Psoas muscle (tissue), 7 donors: ENCODE measurements at regions not wholly inside any gene's neighbourhood (a gene's known extent, or its start where the extent isn't known, plus 50 kb on each side); places are given as distances from the start of the nearest gene placed in this dataset.

Source experiments
- ATAC-seq, 4 donors: fragments of 200-7000 bp; cut with Tn5 transposase; one replicate each; pipeline ENCODE4 v1.9.1; 2020; ENCODE audit warnings: moderate library complexity in 3 of 4, mild to moderate bottlenecking in 2 of 4
- DNase-seq, 2 donors: peaks; one replicate each; pipeline ENCODE4 v3.0.0-alpha.2; 2020
- H3K27ac ChIP-seq: fragments of 200-600 bp; one replicate; pipeline ENCODE4 v1.8.0; 2022
- H3K27me3 ChIP-seq, 3 donors: fragments of 200-600 bp in 1 of 3; one replicate each; pipeline versions ENCODE4 v1.6.1 to v1.8.0; 2013 to 2022; ENCODE audit warnings: low read length in 2 of 3, mild to moderate bottlenecking in 2 of 3, moderate library complexity in 1 of 3; ENCODE audit not compliant: insufficient read depth in 3 of 3
- H3K36me3 ChIP-seq, 2 donors: fragments of 200-600 bp in 1 of 2; one replicate each; pipeline versions ENCODE4 v1.6.1 to v1.8.0; 2013 to 2022; ENCODE audit warnings: low read depth in 1 of 2, mild to moderate bottlenecking in 1 of 2, moderate library complexity in 1 of 2; ENCODE audit not compliant: insufficient read depth in 1 of 2
- H3K4me1 ChIP-seq: fragments of 200-600 bp; one replicate; pipeline ENCODE4 v1.8.0; 2022
- H3K4me3 ChIP-seq: fragments of 200-600 bp; one replicate; pipeline ENCODE4 v1.8.0; 2022; ENCODE audit warnings: mild to moderate bottlenecking
- H3K9me3 ChIP-seq: fragments of 200-600 bp; one replicate; pipeline ENCODE4 v1.8.0; 2022
- CTCF ChIP-seq: fragments of 200-600 bp; IDR thresholded peaks from one replicate; pipeline ENCODE4 v1.8.0; 2022; ENCODE audit warnings: antibody characterized with exemption
- WGBS, 3 donors: extraction: QIAGEN DNeasy Blood & Tissue Kit; methylation state at CpG; one replicate each; pipeline versions ENCODE4 v1.1.6 to v1.1.7; 2013; 5-methylcytosine and 5-hydroxymethylcytosine counted together
- intact Hi-C, 2 donors: fragments of 100-400 bp; cut with DNase I; formaldehyde crosslinking; loops; one replicate each; pipeline versions ENCODE4 v1.11.0 to v1.14.2; 2022
- donor health status: healthy with polysubstance abuse.
- donor health status: DM: no; HTN: no; CAD: no; lungs with moderate emphysema.
- donor health status: Bipolar disorder and iron deficiency.
- donor health status: healthy.
- donor health status: DM: yes; HTN: yes; CAD: no.
- donor health status: DM: no; HTN: no; CAD: no.
- donor health status: DM: yes; HTN: yes; CAD: no.

- no peaks in the 10 kb centered on the region for H3K27me3 ChIP-seq
- intact Hi-C loops: no loop called here
- no peak overlapping the region for H3K27ac ChIP-seq
- DNase-seq: no peak
- no peak overlapping the region for H3K4me3 ChIP-seq
- H3K4me1 ChIP-seq: no peaks in the 10 kb centered on the region
- WGBS, 3 donors: 53 to 56% (median 55%) methylated on average over 1 of the region's 1 CpG
- H3K9me3 ChIP-seq: no peaks in the 10 kb centered on the region
- no peak for ATAC-seq
- H3K36me3 ChIP-seq: no peaks in the 10 kb centered on the region
- TF ChIP-seq CTCF: no peak
These were observed 179.0 kb upstream of the TNC start for GRCh38 chr9:115296831-115297565.

- TF ChIP-seq CTCF: no peak
- Histone ChIP-seq H3K4me1 (no peaks in the 10 kb centered on the region), H3K27ac (no peak overlapping the region), H3K9me3 (no peaks in the 10 kb centered on the region), H3K36me3 (no peaks in the 10 kb centered on the region), H3K4me3 (no peak overlapping the region), H3K27me3 (no peaks in the 10 kb centered on the region)
- no peak for DNase-seq
- intact Hi-C loops: no loop called here
- no peak for ATAC-seq
- WGBS, 3 donors: 55 to 77% (median 63%) methylated on average over 1 of the region's 1 CpG
These were observed 182.2 kb upstream of the TNC start for GRCh38 chr9:115300116-115300515.

GRCh38 chr9:115300874-115301273 is 182.9 kb upstream of the TNC start:
- intact Hi-C loops: no loop called here
- 61 to 83% (median 78%) methylated on average over 2 of the region's 2 CpGs for WGBS, 3 donors
- H3K4me1 ChIP-seq: no peaks in the 10 kb centered on the region
- no peak for TF ChIP-seq CTCF
- no peak overlapping the region for H3K27ac ChIP-seq
- no peak for ATAC-seq
- DNase-seq: no peak
- H3K36me3 ChIP-seq: no peaks in the 10 kb centered on the region
- H3K4me3 ChIP-seq: no peak overlapping the region
- no peaks in the 10 kb centered on the region for H3K27me3 ChIP-seq
- H3K9me3 ChIP-seq: no peaks in the 10 kb centered on the region

GRCh38 chr9:115301581-115301980 is 183.6 kb upstream of the TNC start:
- ATAC-seq: no peak
- H3K4me1 ChIP-seq: no peaks in the 10 kb centered on the region
- intact Hi-C loops: no loop called here
- no peaks in the 10 kb centered on the region for H3K9me3 ChIP-seq
- TF ChIP-seq CTCF: no peak
- no peak overlapping the region for H3K4me3 ChIP-seq
- no peak for DNase-seq
- no peak overlapping the region for H3K27ac ChIP-seq
- H3K27me3 ChIP-seq: no peaks in the 10 kb centered on the region
- H3K36me3 ChIP-seq: no peaks in the 10 kb centered on the region
- 69 to 77% (median 73%) methylated on average over 5 of the region's 5 CpGs for WGBS, 3 donors

GRCh38 chr9:115305543-115305942 is 187.6 kb upstream of the TNC start:
- H3K27ac ChIP-seq: no peak overlapping the region
- DNase-seq (no peak), ATAC-seq (no peak)
- no peaks in the 10 kb centered on the region for H3K27me3 ChIP-seq
- intact Hi-C loops: no loop called here
- H3K4me3 ChIP-seq: no peak overlapping the region
- H3K4me1 ChIP-seq: no peaks in the 10 kb centered on the region
- WGBS, 3 donors: 59 to 70% (median 62%) methylated on average over 3 of the region's 3 CpGs
- TF ChIP-seq CTCF: no peak
- peaks cover under 1% of the 10 kb centered on the region for H3K9me3 ChIP-seq
- no peaks in the 10 kb centered on the region for H3K36me3 ChIP-seq
